Mammary epithelial cell (primary cell): ENCODE measurements at regions not wholly inside any gene's neighbourhood (a gene's known extent, or its start where the extent isn't known, plus 50 kb on each side); places are given as distances from the start of the nearest gene placed in this dataset.

ENCODE experiments used
- CTCF ChIP-seq, 2 donors: IDR thresholded peaks in 1 of 2; conservative IDR thresholded peaks in 1 of 2; 2 replicates each; pipeline ENCODE4 v1.5.1; 2011 to 2012; ENCODE audit warnings: inconsistent platforms in 2 of 2, low read length in 2 of 2, mild to moderate bottlenecking in 2 of 2, control low read depth in 1 of 2, low read depth in 1 of 2; ENCODE audit not compliant: insufficient read depth in 1 of 2; ENCODE audit errors: extremely low read depth in 1 of 2
- EZH2 ChIP-seq: IDR thresholded peaks from 2 replicates; pipeline ENCODE4 v1.6.1; 2012; ENCODE audit warnings: low read length, inconsistent platforms, borderline replicate concordance

DNA sequence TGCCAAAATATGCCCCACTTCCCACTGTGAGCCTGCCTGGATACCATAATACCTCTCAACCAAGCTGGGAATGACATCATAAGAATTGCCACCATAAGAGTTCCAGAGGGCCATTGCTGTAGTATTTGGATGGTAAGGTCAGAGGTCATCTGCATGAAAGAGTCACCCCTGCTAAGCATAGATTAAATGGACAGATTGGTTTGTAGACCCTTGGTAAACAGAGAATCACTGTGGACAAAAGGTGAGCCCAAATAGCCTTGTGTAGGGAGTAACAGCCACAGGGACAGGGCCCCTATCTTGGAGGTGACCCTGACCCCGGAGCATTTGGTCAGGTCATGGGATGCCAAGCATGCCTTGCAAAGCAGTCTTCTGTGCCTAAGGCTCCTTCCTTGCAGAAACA is 129.7 kb downstream of the GPAM start:
- TF ChIP-seq CTCF (conservative IDR thresholded peaks at IDR 0.05 in 1 of 2, IDR thresholded peaks at IDR 0.05 in 1 of 2; ENCODE audit: extremely low read depth in 1 of 2, insufficient read depth in 1 of 2, low read depth in 1 of 2, low read length in 2 of 2) (no peak), EZH2 (no peak)
